ENCODE measurements at regions not wholly inside any gene's neighbourhood (a gene's known extent, or its start where the extent isn't known, plus 50 kb on each side); places are given as distances from the start of the nearest gene placed in this dataset.

- no peaks in the 10 kb centered on the region for H3K27me3 ChIP-seq (ENCODE audit: low read depth)
- H3K4me3 ChIP-seq = no peak overlapping the region
- H3K4me1 ChIP-seq = peaks cover 11% of the 10 kb centered on the region
- peak; percentile 48 to 78 for DNase-seq (ENCODE audit: low spot score in 2 of 2)
- H3K9me3 ChIP-seq = no peaks in the 10 kb centered on the region
- in situ Hi-C loops (cut with MboI; ENCODE audit: low sequenced_read_pairs) = no loop called here
- no peaks in the 10 kb centered on the region for H3K36me3 ChIP-seq (replicated peaks)
Measured at GRCh38 chr10:59595593-59595992, 114.1 kb downstream of the SLC16A9 start.

- no peak for DNase-seq (ENCODE audit: low spot score in 2 of 2)
- Histone ChIP-seq H3K27me3 (ENCODE audit: low read depth) (no peaks in the 10 kb centered on the region), H3K4me3 (no peak overlapping the region), H3K9me3 (no peaks in the 10 kb centered on the region), H3K4me1 (peaks cover 11% of the 10 kb centered on the region), H3K36me3 (replicated peaks) (no peaks in the 10 kb centered on the region)
- in situ Hi-C loops (cut with MboI; ENCODE audit: low sequenced_read_pairs) = no loop called here
Measured at GRCh38 chr10:59593768-59594167, 115.9 kb downstream of the SLC16A9 start.

DNA sequence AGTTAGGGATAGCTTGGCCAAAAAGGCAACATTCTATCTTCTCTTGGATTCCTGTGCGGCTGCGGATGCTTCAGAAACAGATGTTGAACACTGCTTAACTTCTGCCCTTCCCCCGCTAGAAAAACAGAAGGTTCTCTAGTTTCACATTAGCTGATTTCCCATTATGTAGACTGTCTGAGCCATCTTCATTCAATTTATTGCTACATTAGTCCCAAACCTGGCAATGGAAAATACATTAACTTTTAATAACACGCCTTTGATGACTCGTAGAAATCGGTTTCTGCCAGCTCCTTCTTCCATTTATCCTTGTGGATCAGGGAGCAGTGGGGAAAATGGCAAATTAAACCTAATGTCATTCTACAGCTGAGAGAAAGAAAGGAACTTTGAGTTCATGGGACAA lies 119.9 kb downstream of the SLC16A9 start:
- Histone ChIP-seq H3K36me3 (replicated peaks) (no peaks in the 10 kb centered on the region), H3K9me3 (no peaks in the 10 kb centered on the region), H3K27me3 (ENCODE audit: low read depth) (no peaks in the 10 kb centered on the region), H3K4me1 (peaks cover 9% of the 10 kb centered on the region), H3K4me3 (no peak overlapping the region)
- in situ Hi-C loops (cut with MboI; ENCODE audit: low sequenced_read_pairs) = no loop called here
- DNase-seq (ENCODE audit: low spot score in 2 of 2) = no peak

- Histone ChIP-seq H3K4me3 (no peak overlapping the region), H3K36me3 (replicated peaks) (no peaks in the 10 kb centered on the region), H3K9me3 (no peaks in the 10 kb centered on the region), H3K27me3 (ENCODE audit: low read depth) (no peaks in the 10 kb centered on the region), H3K4me1 (peaks cover 13% of the 10 kb centered on the region)
- DNase-seq (ENCODE audit: low spot score in 2 of 2) = no peak
- in situ Hi-C loops (cut with MboI; ENCODE audit: low sequenced_read_pairs) = no loop called here
Measured at GRCh38 chr10:59588791-59589190, 120.9 kb downstream of the SLC16A9 start.

GRCh38 chr10:59587756-59588140 lies 121.9 kb downstream of the SLC16A9 start:
- no peak overlapping the region for H3K4me3 ChIP-seq
- peaks cover 13% of the 10 kb centered on the region for H3K4me1 ChIP-seq
- no peaks in the 10 kb centered on the region for H3K27me3 ChIP-seq (ENCODE audit: low read depth)
- DNase-seq (ENCODE audit: low spot score in 2 of 2) = no peak
- in situ Hi-C loops (cut with MboI; ENCODE audit: low sequenced_read_pairs) = no loop called here
- H3K36me3 ChIP-seq (replicated peaks) = no peaks in the 10 kb centered on the region
- no peaks in the 10 kb centered on the region for H3K9me3 ChIP-seq

DNA sequence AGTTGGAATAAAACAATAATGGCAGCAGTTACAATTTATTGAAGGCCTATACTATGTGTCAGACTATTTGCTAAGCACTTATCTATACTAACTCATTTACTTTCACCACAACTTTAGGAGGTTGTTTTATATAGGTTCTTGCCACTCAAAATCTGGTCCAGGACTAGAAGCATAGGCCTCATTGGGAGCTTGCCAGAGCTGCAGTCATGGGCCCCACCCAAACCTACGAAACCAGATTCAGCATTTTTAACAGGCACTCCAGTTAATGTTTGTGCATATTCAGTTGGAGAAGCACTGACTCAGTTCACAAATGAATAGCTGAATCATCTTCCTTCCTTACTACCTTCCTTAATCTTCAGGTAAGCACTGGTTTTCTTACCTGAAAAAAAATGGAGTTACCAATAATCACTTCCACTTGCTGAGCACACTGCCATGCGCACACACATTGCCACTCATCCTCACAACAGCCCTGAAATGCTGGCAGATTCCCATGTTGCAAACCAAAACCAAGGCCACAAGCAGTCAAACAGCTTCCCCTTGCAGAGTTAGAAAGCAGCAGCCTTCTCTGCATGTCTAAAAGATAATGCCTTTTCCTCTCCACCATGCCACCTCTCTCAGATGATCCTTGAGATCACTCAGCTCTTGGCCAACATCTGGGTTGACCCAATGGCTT lies 122.4 kb downstream of the SLC16A9 start:
- no peak for DNase-seq (ENCODE audit: low spot score in 2 of 2)
- in situ Hi-C loops (cut with MboI; ENCODE audit: low sequenced_read_pairs) = no loop called here
- Histone ChIP-seq H3K36me3 (replicated peaks) (no peaks in the 10 kb centered on the region), H3K4me3 (no peak overlapping the region), H3K9me3 (no peaks in the 10 kb centered on the region), H3K4me1 (peaks cover 13% of the 10 kb centered on the region), H3K27me3 (ENCODE audit: low read depth) (no peaks in the 10 kb centered on the region)

GRCh38 chr10:59586407-59586891 lies 123.2 kb downstream of the SLC16A9 start:
- H3K27me3 ChIP-seq (ENCODE audit: low read depth) = no peaks in the 10 kb centered on the region
- no peak overlapping the region for H3K4me3 ChIP-seq
- H3K9me3 ChIP-seq = no peaks in the 10 kb centered on the region
- peaks cover 13% of the 10 kb centered on the region for H3K4me1 ChIP-seq
- in situ Hi-C loops (cut with MboI; ENCODE audit: low sequenced_read_pairs) = no loop called here
- H3K36me3 ChIP-seq (replicated peaks) = no peaks in the 10 kb centered on the region
- no peak for DNase-seq (ENCODE audit: low spot score in 2 of 2)

DNA sequence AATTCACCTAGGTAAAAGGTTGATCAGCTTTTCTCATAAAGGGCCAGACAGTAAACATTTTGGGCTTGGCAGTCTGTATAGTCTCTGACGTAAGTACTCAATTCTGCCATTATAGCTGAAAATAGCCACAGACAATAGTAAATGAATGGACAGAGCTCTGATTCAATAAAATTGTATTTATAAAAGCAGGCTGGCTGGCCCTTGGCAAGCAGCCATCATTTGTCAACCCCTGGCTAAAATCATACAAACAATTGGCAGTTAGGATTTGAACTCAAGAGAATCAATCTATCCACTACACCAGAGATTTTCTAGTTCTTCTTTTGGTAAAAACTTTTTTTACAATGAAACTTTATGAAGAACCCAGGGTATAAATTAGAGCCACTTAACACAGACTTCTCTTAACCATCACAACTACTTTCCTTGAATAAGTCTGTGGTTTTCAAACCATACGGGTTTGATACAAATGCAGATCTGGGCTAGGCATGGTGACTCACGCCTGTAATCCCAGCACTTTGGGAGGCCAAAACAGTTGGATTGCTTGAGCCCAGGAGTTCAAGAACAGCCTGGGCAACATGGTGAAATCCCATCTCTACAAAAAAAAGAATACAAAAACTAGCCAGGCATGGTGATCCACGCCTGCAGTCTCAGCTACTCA lies 124.5 kb downstream of the SLC16A9 start:
- peak; percentile 58 to 76 for DNase-seq (ENCODE audit: low spot score in 2 of 2)

DNA sequence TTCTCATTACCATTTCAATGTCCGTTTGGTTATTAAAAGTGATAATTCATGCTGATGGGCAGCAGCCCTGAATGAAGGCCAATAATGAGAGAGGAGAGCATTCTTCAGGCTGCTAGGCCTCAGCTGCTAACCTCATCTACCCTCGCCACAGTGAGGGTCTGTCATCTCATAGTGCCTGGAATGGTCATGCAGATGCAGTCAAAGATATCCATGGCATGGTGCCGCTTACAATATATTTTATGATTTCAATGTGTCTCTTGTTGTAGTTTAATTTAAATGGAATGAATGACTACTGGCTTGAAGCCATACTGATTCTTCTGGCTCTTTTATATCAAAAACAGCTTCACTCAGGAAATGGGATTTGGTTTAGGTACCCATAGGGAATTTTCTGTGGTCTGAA lies 126.9 kb downstream of the SLC16A9 start:
- Histone ChIP-seq H3K36me3 (replicated peaks) (no peaks in the 10 kb centered on the region), H3K4me3 (no peak overlapping the region), H3K4me1 (peaks cover 13% of the 10 kb centered on the region), H3K9me3 (no peaks in the 10 kb centered on the region), H3K27me3 (ENCODE audit: low read depth) (no peaks in the 10 kb centered on the region)
- in situ Hi-C loops (cut with MboI; ENCODE audit: low sequenced_read_pairs) = no loop called here
- DNase-seq (ENCODE audit: low spot score in 2 of 2) = no peak

More for the DNA sequence above, 124.5 kb downstream of the SLC16A9 start:
- peaks cover 13% of the 10 kb centered on the region for H3K4me1 ChIP-seq
- in situ Hi-C loops (cut with MboI; ENCODE audit: low sequenced_read_pairs) = no loop called here
- no peaks in the 10 kb centered on the region for H3K27me3 ChIP-seq (ENCODE audit: low read depth)
- no peaks in the 10 kb centered on the region for H3K36me3 ChIP-seq (replicated peaks)
- no peak overlapping the region for H3K4me3 ChIP-seq
- no peaks in the 10 kb centered on the region for H3K9me3 ChIP-seq

- in situ Hi-C loops (cut with MboI; ENCODE audit: low sequenced_read_pairs) = no loop called here
- no peak for DNase-seq (ENCODE audit: low spot score in 2 of 2)
Measured at GRCh38 chr10:59582058-59582457, 127.6 kb downstream of the SLC16A9 start.

DNA sequence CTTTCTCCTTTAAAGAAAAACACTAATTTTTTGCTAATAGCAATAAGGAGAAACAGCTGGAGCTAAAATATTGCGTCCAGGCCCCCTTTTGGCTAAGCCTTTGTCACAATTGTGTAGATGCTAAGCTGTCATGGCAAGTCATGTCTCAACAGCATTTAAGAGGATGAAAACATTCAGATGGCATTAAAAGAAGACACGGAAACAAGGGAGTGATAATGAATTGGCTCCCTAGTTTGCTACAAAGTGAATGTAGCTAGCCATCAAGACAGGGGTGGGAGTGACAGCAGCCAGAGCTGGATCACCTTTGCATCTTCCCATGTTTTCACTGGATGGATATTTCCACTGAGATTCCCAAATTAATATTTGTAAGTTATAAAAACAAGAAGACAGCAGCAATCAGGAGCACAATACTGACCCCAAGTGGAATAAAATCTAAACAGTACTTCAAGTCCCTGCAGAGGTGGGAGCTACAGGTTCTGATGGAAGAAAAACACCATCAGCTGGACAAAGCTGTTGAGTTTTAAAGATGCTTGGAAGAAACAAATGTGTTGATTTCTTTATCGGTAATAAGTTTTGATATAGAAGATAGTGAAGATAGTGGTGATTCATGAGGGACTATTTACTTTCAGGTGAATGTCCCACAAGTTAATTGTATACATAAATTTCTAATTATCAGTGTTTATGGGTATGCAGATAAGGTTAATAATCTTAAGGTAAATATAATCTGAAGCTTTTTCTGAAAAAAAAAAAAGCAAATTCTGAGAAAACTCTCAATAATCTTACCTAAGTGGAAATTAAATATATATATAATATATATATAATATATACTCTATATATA lies 129.4 kb downstream of the SLC16A9 start:
- no peak overlapping the region for H3K4me3 ChIP-seq
- DNase-seq (ENCODE audit: low spot score in 2 of 2) = no peak
- no peaks in the 10 kb centered on the region for H3K9me3 ChIP-seq
- peaks cover 7% of the 10 kb centered on the region for H3K4me1 ChIP-seq
- H3K27me3 ChIP-seq (ENCODE audit: low read depth) = no peaks in the 10 kb centered on the region
- in situ Hi-C loops (cut with MboI; ENCODE audit: low sequenced_read_pairs) = no loop called here
- no peaks in the 10 kb centered on the region for H3K36me3 ChIP-seq (replicated peaks)

More at GRCh38 chr10:59582058-59582457, 127.6 kb downstream of the SLC16A9 start:
- H3K36me3 ChIP-seq (replicated peaks) = no peaks in the 10 kb centered on the region
- H3K9me3 ChIP-seq = no peaks in the 10 kb centered on the region
- H3K4me3 ChIP-seq = no peak overlapping the region
- peaks cover 13% of the 10 kb centered on the region for H3K4me1 ChIP-seq
- no peaks in the 10 kb centered on the region for H3K27me3 ChIP-seq (ENCODE audit: low read depth)

GRCh38 chr10:59578741-59579140 lies 130.9 kb downstream of the SLC16A9 start:
- DNase-seq (ENCODE audit: low spot score in 2 of 2) = no peak

DNA sequence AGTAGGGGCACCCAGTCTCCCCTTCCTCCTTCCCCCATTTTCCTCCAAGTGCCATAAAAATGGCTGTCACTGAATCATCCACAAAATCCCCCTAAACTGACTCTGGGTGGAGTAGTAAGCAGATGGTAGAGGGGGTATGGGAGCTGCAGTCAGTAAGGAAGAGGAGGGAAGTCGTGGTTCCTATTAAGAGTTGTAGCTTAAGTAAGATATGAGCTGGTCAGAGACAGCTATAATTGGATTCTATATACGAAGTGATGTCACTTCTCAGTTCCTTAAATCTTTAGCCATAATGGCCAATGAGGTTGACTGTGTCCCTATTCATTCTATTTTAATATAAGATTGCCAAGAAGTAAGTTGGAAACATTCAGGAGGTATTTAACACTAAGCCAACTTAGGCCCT lies 131.7 kb downstream of the SLC16A9 start:
- in situ Hi-C loops (cut with MboI; ENCODE audit: low sequenced_read_pairs) = no loop called here
- Histone ChIP-seq H3K9me3 (no peaks in the 10 kb centered on the region), H3K4me3 (no peak overlapping the region), H3K27me3 (ENCODE audit: low read depth) (no peaks in the 10 kb centered on the region), H3K4me1 (no peaks in the 10 kb centered on the region), H3K36me3 (replicated peaks) (no peaks in the 10 kb centered on the region)
- no peak for DNase-seq (ENCODE audit: low spot score in 2 of 2)

More at GRCh38 chr10:59578741-59579140, 130.9 kb downstream of the SLC16A9 start:
- Histone ChIP-seq H3K36me3 (replicated peaks) (no peaks in the 10 kb centered on the region), H3K4me3 (no peak overlapping the region), H3K27me3 (ENCODE audit: low read depth) (no peaks in the 10 kb centered on the region), H3K9me3 (no peaks in the 10 kb centered on the region), H3K4me1 (no peaks in the 10 kb centered on the region)
- in situ Hi-C loops (cut with MboI; ENCODE audit: low sequenced_read_pairs) = no loop called here

- Histone ChIP-seq H3K4me1 (no peaks in the 10 kb centered on the region), H3K36me3 (replicated peaks) (no peaks in the 10 kb centered on the region), H3K4me3 (no peak overlapping the region), H3K9me3 (no peaks in the 10 kb centered on the region), H3K27me3 (ENCODE audit: low read depth) (no peaks in the 10 kb centered on the region)
- in situ Hi-C loops (cut with MboI; ENCODE audit: low sequenced_read_pairs) = no loop called here
- DNase-seq (ENCODE audit: low spot score in 2 of 2) = no peak
Measured at GRCh38 chr10:59575269-59575668, 134.4 kb downstream of the SLC16A9 start.
